ENCODE measurements at regions not wholly inside any gene's neighbourhood (a gene's known extent, or its start where the extent isn't known, plus 50 kb on each side); places are given as distances from the start of the nearest gene placed in this dataset.

GRCh38 chr10:20455774-20456173 lies 441.3 kb downstream of the NEBL start:
- Histone ChIP-seq H3K9me3 (ENCODE audit: control insufficient read depth in 4 of 4, insufficient read depth in 3 of 4, low read length in 3 of 4) (peaks cover 0 to 2% (median 0%) of the 10 kb centered on the region in 4 donors), H3K27ac (ENCODE audit: low read depth in 1 of 2, low read length in 1 of 2) (no peak overlapping the region), H3K27me3 (ENCODE audit: control insufficient read depth in 3 of 3, insufficient read depth in 3 of 3, low read length in 2 of 3) (no peaks in the 10 kb centered on the region), H3K4me3 (no peak overlapping the region), H3K9ac (ENCODE audit: insufficient read depth in 1 of 2, low read length in 2 of 2) (no peak overlapping the region), H3K4me1 (ENCODE audit: control insufficient read depth in 5 of 5, insufficient read depth in 5 of 5, low read length in 5 of 5) (no peaks in the 10 kb centered on the region), H3K36me3 (ENCODE audit: control insufficient read depth in 4 of 4, insufficient read depth in 4 of 4, low read length in 4 of 4) (no peaks in the 10 kb centered on the region)
- no peak for TF ChIP-seq CTCF (IDR thresholded peaks at IDR 0.05; ENCODE audit: control extremely low read depth, extremely low read depth)
- DNase-seq (no peak), ATAC-seq (ENCODE audit: insufficient read depth, low FRiP score) (no peak)
- 80 to 91% methylated on average over 4 of the region's 4 CpGs for WGBS, 2 donors

- Histone ChIP-seq H3K9me3 (ENCODE audit: control insufficient read depth in 4 of 4, insufficient read depth in 3 of 4, low read length in 3 of 4) (peaks cover 0 to 2% (median 0%) of the 10 kb centered on the region in 4 donors), H3K9ac (ENCODE audit: insufficient read depth in 1 of 2, low read length in 2 of 2) (no peak overlapping the region), H3K4me3 (no peak overlapping the region), H3K27ac (ENCODE audit: low read depth in 1 of 2, low read length in 1 of 2) (no peak overlapping the region), H3K36me3 (ENCODE audit: control insufficient read depth in 4 of 4, insufficient read depth in 4 of 4, low read length in 4 of 4) (no peaks in the 10 kb centered on the region), H3K27me3 (ENCODE audit: control insufficient read depth in 3 of 3, insufficient read depth in 3 of 3, low read length in 2 of 3) (no peaks in the 10 kb centered on the region), H3K4me1 (ENCODE audit: control insufficient read depth in 5 of 5, insufficient read depth in 5 of 5, low read length in 5 of 5) (no peaks in the 10 kb centered on the region)
- WGBS, 2 donors = 80 to 85% methylated on average over 5 of the region's 5 CpGs
- no peak for ATAC-seq (ENCODE audit: insufficient read depth, low FRiP score)
- TF ChIP-seq CTCF (IDR thresholded peaks at IDR 0.05; ENCODE audit: control extremely low read depth, extremely low read depth) = no peak
- DNase-seq = no peak
These were observed 442.8 kb downstream of the NEBL start for GRCh38 chr10:20454331-20454730.

- H3K4me1 ChIP-seq (ENCODE audit: control insufficient read depth in 5 of 5, insufficient read depth in 5 of 5, low read length in 5 of 5) = no peaks in the 10 kb centered on the region
- peak in 1 of 3 donors; percentile 44 for DNase-seq
- H3K9me3 ChIP-seq (ENCODE audit: control insufficient read depth in 4 of 4, insufficient read depth in 3 of 4, low read length in 3 of 4) = peaks cover 0 to 3% (median 0%) of the 10 kb centered on the region in 4 donors
- H3K27ac ChIP-seq (ENCODE audit: low read depth in 1 of 2, low read length in 1 of 2) = no peak overlapping the region
- no peak for TF ChIP-seq CTCF (IDR thresholded peaks at IDR 0.05; ENCODE audit: control extremely low read depth, extremely low read depth)
- H3K27me3 ChIP-seq (ENCODE audit: control insufficient read depth in 3 of 3, insufficient read depth in 3 of 3, low read length in 2 of 3) = no peaks in the 10 kb centered on the region
- H3K36me3 ChIP-seq (ENCODE audit: control insufficient read depth in 4 of 4, insufficient read depth in 4 of 4, low read length in 4 of 4) = no peaks in the 10 kb centered on the region
- no peak for ATAC-seq (ENCODE audit: insufficient read depth, low FRiP score)
- H3K9ac ChIP-seq (ENCODE audit: insufficient read depth in 1 of 2, low read length in 2 of 2) = no peak overlapping the region
- H3K4me3 ChIP-seq = no peak overlapping the region
These were observed 450.4 kb downstream of the NEBL start for GRCh38 chr10:20446561-20447193.

- no peak overlapping the region for H3K27ac ChIP-seq (ENCODE audit: low read depth in 1 of 2, low read length in 1 of 2)
- no peaks in the 10 kb centered on the region for H3K36me3 ChIP-seq (ENCODE audit: control insufficient read depth in 4 of 4, insufficient read depth in 4 of 4, low read length in 4 of 4)
- H3K4me1 ChIP-seq (ENCODE audit: control insufficient read depth in 5 of 5, insufficient read depth in 5 of 5, low read length in 5 of 5) = no peaks in the 10 kb centered on the region
- no peak overlapping the region for H3K9ac ChIP-seq (ENCODE audit: insufficient read depth in 1 of 2, low read length in 2 of 2)
- H3K27me3 ChIP-seq (ENCODE audit: control insufficient read depth in 3 of 3, insufficient read depth in 3 of 3, low read length in 2 of 3) = no peaks in the 10 kb centered on the region
- ATAC-seq (ENCODE audit: insufficient read depth, low FRiP score) = no peak
- peaks cover 0 to 3% (median 0%) of the 10 kb centered on the region in 4 donors for H3K9me3 ChIP-seq (ENCODE audit: control insufficient read depth in 4 of 4, insufficient read depth in 3 of 4, low read length in 3 of 4)
- no peak overlapping the region for H3K4me3 ChIP-seq
- TF ChIP-seq CTCF (IDR thresholded peaks at IDR 0.05; ENCODE audit: control extremely low read depth, extremely low read depth) = no peak
- no peak for DNase-seq
These were observed 454.0 kb downstream of the NEBL start for GRCh38 chr10:20443094-20443493.
